Myocyte (in vitro differentiated cells): ENCODE measurements at regions not wholly inside any gene's neighbourhood (a gene's known extent, or its start where the extent isn't known, plus 50 kb on each side); places are given as distances from the start of the nearest gene placed in this dataset.

Experiments
- DNase-seq: peaks from one replicate; pipeline ENCODE4 v3.0.0-alpha.2; 2012; ENCODE audit warnings: low read depth

GRCh38 chr3:180283251-180283650 lies 246.5 kb upstream of the PEX5L start:
- no peak for DNase-seq

- peak; percentile 47 for DNase-seq
These were observed 247.8 kb upstream of the PEX5L start for GRCh38 chr3:180284331-180285110.

GRCh38 chr3:180287703-180288102 lies 251.0 kb upstream of the PEX5L start:
- no peak for DNase-seq

- DNase-seq, result no peak
These were observed 252.1 kb upstream of the PEX5L start for GRCh38 chr3:180288816-180289215.

- no peak for DNase-seq
These were observed 253.6 kb upstream of the PEX5L start for GRCh38 chr3:180290300-180290699.

- no peak for DNase-seq
These were observed 257.7 kb upstream of the PEX5L start for GRCh38 chr3:180294282-180295027.

GRCh38 chr3:180295811-180296210 lies 259.1 kb upstream of the PEX5L start:
- peak; percentile 16 for DNase-seq

GRCh38 chr3:180296971-180297370 lies 260.2 kb upstream of the PEX5L start:
- no peak for DNase-seq

- no peak for DNase-seq
These were observed 269.4 kb upstream of the PEX5L start for GRCh38 chr3:180306155-180306554.

GRCh38 chr3:180306691-180307090 lies 270.0 kb upstream of the PEX5L start:
- peak; percentile 71 for DNase-seq

GRCh38 chr3:180311242-180311641 lies 274.5 kb upstream of the PEX5L start:
- no peak for DNase-seq

- no peak for DNase-seq
These were observed 279.6 kb upstream of the PEX5L start for GRCh38 chr3:180316321-180316720.

- no peak for DNase-seq
These were observed 282.5 kb upstream of the TTC14 start for GRCh38 chr3:180319461-180319860.

GRCh38 chr3:180320631-180321030 lies 281.3 kb upstream of the TTC14 start:
- DNase-seq, result no peak

GRCh38 chr3:180321534-180321933 lies 280.4 kb upstream of the TTC14 start:
- DNase-seq, result no peak

GRCh38 chr3:180322829-180323228 lies 279.1 kb upstream of the TTC14 start:
- DNase-seq, result no peak

- DNase-seq, result no peak
These were observed 277.2 kb upstream of the TTC14 start for GRCh38 chr3:180324791-180325190.

- DNase-seq, result no peak
These were observed 276.4 kb upstream of the TTC14 start for GRCh38 chr3:180325533-180325932.

GRCh38 chr3:180325958-180326357 lies 276.0 kb upstream of the TTC14 start:
- no peak for DNase-seq

GRCh38 chr3:180329187-180329586 lies 272.8 kb upstream of the TTC14 start:
- no peak for DNase-seq

- DNase-seq, result no peak
These were observed 272.1 kb upstream of the TTC14 start for GRCh38 chr3:180329847-180330246.

- no peak for DNase-seq
These were observed 271.5 kb upstream of the TTC14 start for GRCh38 chr3:180330440-180330839.

GRCh38 chr3:180332608-180333007 lies 269.4 kb upstream of the TTC14 start:
- DNase-seq, result no peak
